H9 (cell line): ENCODE measurements at regions not wholly inside any gene's neighbourhood (a gene's known extent, or its start where the extent isn't known, plus 50 kb on each side); places are given as distances from the start of the nearest gene placed in this dataset.

Experiments
- DNase-seq: peaks from one replicate; pipeline ENCODE4 v3.0.0-alpha.2; 2017
- H2AFZ ChIP-seq: one replicate; pipeline ENCODE4 v1.6.1; 2013; ENCODE audit warnings: mild to moderate bottlenecking, low read length, control low read depth, moderate library complexity
- H2AK5ac ChIP-seq: 2 replicates; pipeline ENCODE4 v1.6.1; 2013; ENCODE audit warnings: low read length, control low read depth, mixed read lengths; ENCODE audit not compliant: insufficient read length
- H2BK120ac ChIP-seq: one replicate; pipeline ENCODE4 v1.6.1; 2013; ENCODE audit warnings: low read depth, mild to moderate bottlenecking, low read length, control low read depth, inconsistent platforms; ENCODE audit not compliant: poor library complexity, severe bottlenecking
- H2BK12ac ChIP-seq: 2 replicates; pipeline ENCODE4 v1.6.1; 2013; ENCODE audit warnings: low read length, control low read depth, mixed read lengths, low read depth; ENCODE audit not compliant: insufficient read length
- H2BK15ac ChIP-seq: 2 replicates; pipeline ENCODE4 v1.6.1; 2013; ENCODE audit warnings: low read depth, low read length, control low read depth
- H2BK20ac ChIP-seq: one replicate; pipeline ENCODE4 v1.6.1; 2013; ENCODE audit warnings: low read depth, mild to moderate bottlenecking, low read length, control low read depth, inconsistent platforms; ENCODE audit not compliant: poor library complexity, severe bottlenecking
- H2BK5ac ChIP-seq: 2 replicates; pipeline ENCODE4 v1.6.1; 2013; ENCODE audit warnings: low read length, control low read depth, mixed read lengths; ENCODE audit not compliant: insufficient read length
- H3K14ac ChIP-seq: 2 replicates; pipeline ENCODE4 v1.6.1; 2013; ENCODE audit warnings: low read length, control low read depth; ENCODE audit not compliant: insufficient read depth
- H3K18ac ChIP-seq: 2 replicates; pipeline ENCODE4 v1.6.1; 2013; ENCODE audit warnings: low read depth, mild to moderate bottlenecking, mixed read lengths, low read length, control low read depth; ENCODE audit not compliant: insufficient read length
- H3K23ac ChIP-seq: 2 replicates; pipeline ENCODE4 v1.6.1; 2013; ENCODE audit warnings: low read length, control low read depth, mixed read lengths, low read depth; ENCODE audit not compliant: insufficient read length
- H3K23me2 ChIP-seq: 2 replicates; pipeline ENCODE4 v1.6.1; 2013; ENCODE audit warnings: low read depth, mild to moderate bottlenecking, mixed read lengths, low read length, control low read depth; ENCODE audit not compliant: insufficient read length, poor library complexity, severe bottlenecking
- H3K27ac ChIP-seq: 2 replicates; pipeline ENCODE4 v1.5.1; 2013; ENCODE audit warnings: low read length, control low read depth, mixed read lengths, low read depth; ENCODE audit not compliant: insufficient read length
- H3K27me3 ChIP-seq: 2 replicates; pipeline ENCODE4 v1.6.1; 2013; ENCODE audit warnings: low read length, control low read depth, inconsistent platforms; ENCODE audit not compliant: insufficient read depth
- H3K4ac ChIP-seq: 2 replicates; pipeline ENCODE4 v1.6.1; 2013; ENCODE audit warnings: low read depth, mild to moderate bottlenecking, control low read depth, inconsistent platforms, low read length, moderate library complexity
- H3K4me1 ChIP-seq: 2 replicates; pipeline ENCODE4 v1.6.1; 2013; ENCODE audit warnings: low read length, control low read depth, inconsistent platforms; ENCODE audit not compliant: insufficient read depth
- H3K4me2 ChIP-seq: 2 replicates; pipeline ENCODE4 v1.6.1; 2013; ENCODE audit warnings: low read length, control low read depth, mixed read lengths; ENCODE audit not compliant: insufficient read length, insufficient read depth
- H3K56ac ChIP-seq: 2 replicates; pipeline ENCODE4 v1.6.1; 2013; ENCODE audit warnings: low read depth, mild to moderate bottlenecking, mixed read lengths, low read length, control low read depth; ENCODE audit not compliant: insufficient read length
- H3K79me1 ChIP-seq: 2 replicates; pipeline ENCODE4 v1.6.1; 2013; ENCODE audit warnings: low read depth, mild to moderate bottlenecking, moderate library complexity, low read length, control low read depth, inconsistent platforms; ENCODE audit not compliant: insufficient read depth, poor library complexity, severe bottlenecking
- H3K79me2 ChIP-seq: 2 replicates; pipeline ENCODE4 v1.6.1; 2013; ENCODE audit warnings: low read length, control low read depth, inconsistent platforms; ENCODE audit not compliant: insufficient read depth
- H3K9ac ChIP-seq: 2 replicates; pipeline ENCODE4 v1.6.1; 2013; ENCODE audit warnings: low read length, control low read depth, mixed read lengths; ENCODE audit not compliant: insufficient read length; ENCODE audit errors: extremely low read depth
- H3K9me3 ChIP-seq: one replicate; pipeline ENCODE4 v1.6.1; 2013; ENCODE audit warnings: low read depth, low read length, inconsistent platforms; ENCODE audit not compliant: control insufficient read depth
- H3T11ph ChIP-seq: one replicate; pipeline ENCODE4 v1.6.1; 2013; ENCODE audit warnings: mild to moderate bottlenecking, low read length, control low read depth, inconsistent platforms
- H4K20me1 ChIP-seq: one replicate; pipeline ENCODE4 v1.6.1; 2013; ENCODE audit not compliant: control insufficient read depth, insufficient read length, insufficient read depth
- H4K5ac ChIP-seq: 2 replicates; pipeline ENCODE4 v1.6.1; 2013; ENCODE audit warnings: low read depth, mild to moderate bottlenecking, mixed read lengths, low read length, control low read depth; ENCODE audit not compliant: insufficient read length
- H4K8ac ChIP-seq: replicated peaks from 2 replicates; pipeline ENCODE4 v1.6.1; 2013; ENCODE audit warnings: low read length, control low read depth, mixed read lengths, low read depth; ENCODE audit not compliant: insufficient read length
- H4K91ac ChIP-seq: 2 replicates; pipeline ENCODE4 v1.6.1; 2013; ENCODE audit warnings: low read depth, mild to moderate bottlenecking, moderate library complexity, mixed read lengths, low read length, control low read depth; ENCODE audit not compliant: insufficient read length
- H3K27ac Mint-ChIP-seq, 3 experiments: 2 replicates in 2 of 3; 3 replicates in 1 of 3; pipeline ENCODE4 v1.8.0; 2020 to 2021; ENCODE audit warnings: mixed read lengths in 3 of 3, mild to moderate bottlenecking in 1 of 3, moderate library complexity in 1 of 3
- H3K27me3 Mint-ChIP-seq: 2 replicates; pipeline ENCODE4 v1.8.0; 2021; ENCODE audit warnings: low read depth, mild to moderate bottlenecking, moderate library complexity, mixed read lengths
- H3K36me3 Mint-ChIP-seq, 3 experiments: 2 replicates in 2 of 3; 3 replicates in 1 of 3; pipeline ENCODE4 v1.8.0; 2020 to 2021; ENCODE audit warnings: low read depth in 3 of 3, mixed read lengths in 3 of 3; ENCODE audit not compliant: insufficient read depth in 1 of 3
- H3K4me1 Mint-ChIP-seq, 2 experiments: 2 replicates each; pipeline ENCODE4 v1.8.0; 2020; ENCODE audit warnings: mixed read lengths in 2 of 2
- H3K4me3 Mint-ChIP-seq, 2 experiments: 2 replicates in 1 of 2; 3 replicates in 1 of 2; pipeline ENCODE4 v1.8.0; 2020 to 2021; ENCODE audit warnings: mild to moderate bottlenecking in 2 of 2, mixed read lengths in 2 of 2, moderate library complexity in 1 of 2
- H3K9me3 Mint-ChIP-seq, 2 experiments: 2 replicates in 1 of 2; 3 replicates in 1 of 2; pipeline ENCODE4 v1.8.0; 2020; ENCODE audit warnings: mild to moderate bottlenecking in 2 of 2, mixed read lengths in 2 of 2, moderate library complexity in 1 of 2
- CTCF ChIP-seq: fragments of 200-600 bp; sonication (generic); conservative IDR thresholded peaks from 3 replicates; pipeline ENCODE4 v1.8.0; 2021; ENCODE audit warnings: antibody characterized with exemption, mild to moderate bottlenecking
- WGBS: extraction: QIAGEN DNeasy Blood & Tissue Kit; methylation state at CpG from one replicate; pipeline ENCODE4 v1.1.7; 2013; ENCODE audit warnings: missing lambda C conversion rate, low lambda C conversion rate, mixed read lengths; ENCODE audit not compliant: insufficient read length; ENCODE audit errors: extremely low coverage; 5-methylcytosine and 5-hydroxymethylcytosine counted together

GRCh38 chr2:121165038-121165542 lies 119.9 kb downstream of the TFCP2L1 start:
- no peaks in the 10 kb centered on the region for H3K23me2 ChIP-seq
- no peak overlapping the region for H3K18ac ChIP-seq
- H2AFZ ChIP-seq = no peak overlapping the region
- no peaks in the 10 kb centered on the region for H4K20me1 ChIP-seq
- Mint-ChIP-seq H3K4me1 (no peaks in the 10 kb centered on the region), H3K27me3 (peaks cover 8% of the 10 kb centered on the region; the same call in 1 of the 2 replicates), H3K9me3 (peaks cover 11 to 14% of the 10 kb centered on the region in 2 experiments), H3K36me3 (peaks cover 0 to 4% (median 3%) of the 10 kb centered on the region in 3 experiments; a peak in 2 of 7 replicates), H3K4me3 (no peak overlapping the region), H3K27ac (no peak overlapping the region)
- no peak overlapping the region for H3K56ac ChIP-seq
- no peak for TF ChIP-seq CTCF
- no peak overlapping the region for H3T11ph ChIP-seq
- no peak for DNase-seq
- no peak overlapping the region for H3K9ac ChIP-seq
- no peak overlapping the region for H3K27ac ChIP-seq
- no peaks in the 10 kb centered on the region for H3K27me3 ChIP-seq
- H4K5ac ChIP-seq = no peak overlapping the region
- no peaks in the 10 kb centered on the region for H3K4me1 ChIP-seq
- H3K23ac ChIP-seq = no peak overlapping the region
- no peak overlapping the region for H2BK12ac ChIP-seq
- H2AK5ac ChIP-seq = no peak overlapping the region
- H2BK120ac ChIP-seq = no peak overlapping the region
- H2BK20ac ChIP-seq = no peak overlapping the region
- H2BK5ac ChIP-seq = no peak overlapping the region
- no peak overlapping the region for H4K8ac ChIP-seq
- no peak overlapping the region for H4K91ac ChIP-seq
- WGBS = no CpG with 5 or more reads among the region's 1 CpG
- no peaks in the 10 kb centered on the region for H3K79me1 ChIP-seq
- no peaks in the 10 kb centered on the region for H3K9me3 ChIP-seq
- H3K79me2 ChIP-seq = no peaks in the 10 kb centered on the region
- H3K4ac ChIP-seq = no peak overlapping the region
- H3K14ac ChIP-seq = no peak overlapping the region
- no peak overlapping the region for H3K4me2 ChIP-seq
- no peak overlapping the region for H2BK15ac ChIP-seq
